ENCODE measurements at regions not wholly inside any gene's neighbourhood (a gene's known extent, or its start where the extent isn't known, plus 50 kb on each side); places are given as distances from the start of the nearest gene placed in this dataset.

DNA sequence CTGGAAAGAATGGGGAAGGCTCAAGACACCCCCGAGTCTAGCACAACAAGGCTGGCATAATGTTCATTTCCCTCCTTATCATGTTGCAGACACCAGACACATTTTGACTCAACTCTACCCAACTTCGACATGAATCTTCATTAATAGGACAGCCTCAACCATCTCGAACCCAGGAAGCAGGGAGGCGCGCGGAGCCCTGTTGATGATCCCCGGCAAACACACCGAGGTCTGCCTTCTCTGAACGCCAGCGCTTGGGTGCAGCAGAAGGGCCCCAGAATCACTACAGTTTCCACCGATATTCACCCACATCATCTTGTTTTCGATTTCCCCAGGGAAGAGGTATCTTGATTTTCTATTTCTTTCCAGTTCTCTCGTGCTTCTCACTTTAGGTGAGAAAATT lies 563.6 kb downstream of the TCERG1L start:
- TF ChIP-seq, protein P1, sequence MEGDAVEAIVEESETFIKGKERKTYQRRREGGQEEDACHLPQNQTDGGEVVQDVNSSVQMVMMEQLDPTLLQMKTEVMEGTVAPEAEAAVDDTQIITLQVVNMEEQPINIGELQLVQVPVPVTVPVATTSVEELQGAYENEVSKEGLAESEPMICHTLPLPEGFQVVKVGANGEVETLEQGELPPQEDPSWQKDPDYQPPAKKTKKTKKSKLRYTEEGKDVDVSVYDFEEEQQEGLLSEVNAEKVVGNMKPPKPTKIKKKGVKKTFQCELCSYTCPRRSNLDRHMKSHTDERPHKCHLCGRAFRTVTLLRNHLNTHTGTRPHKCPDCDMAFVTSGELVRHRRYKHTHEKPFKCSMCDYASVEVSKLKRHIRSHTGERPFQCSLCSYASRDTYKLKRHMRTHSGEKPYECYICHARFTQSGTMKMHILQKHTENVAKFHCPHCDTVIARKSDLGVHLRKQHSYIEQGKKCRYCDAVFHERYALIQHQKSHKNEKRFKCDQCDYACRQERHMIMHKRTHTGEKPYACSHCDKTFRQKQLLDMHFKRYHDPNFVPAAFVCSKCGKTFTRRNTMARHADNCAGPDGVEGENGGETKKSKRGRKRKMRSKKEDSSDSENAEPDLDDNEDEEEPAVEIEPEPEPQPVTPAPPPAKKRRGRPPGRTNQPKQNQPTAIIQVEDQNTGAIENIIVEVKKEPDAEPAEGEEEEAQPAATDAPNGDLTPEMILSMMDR (IDR thresholded peaks at IDR 0.05): no peak
- no peak for TF ChIP-seq POLR2A (IDR thresholded peaks at IDR 0.05)
